Keratinocyte (primary cell): ENCODE measurements at regions not wholly inside any gene's neighbourhood (a gene's known extent, or its start where the extent isn't known, plus 50 kb on each side); places are given as distances from the start of the nearest gene placed in this dataset.

Experiments used
- DNase-seq: peaks from one replicate; pipeline ENCODE4 v3.0.0-alpha.2; 2011; ENCODE audit warnings: low read depth, missing footprints, low spot score
- FAIRE-seq: peaks from 2 replicates; lab custom pipeline; 2011; peaks lifted over from hg19 to GRCh38; lab: Jason Lieb, UNC
- H2AFZ ChIP-seq: 2 replicates; pipeline ENCODE4 v1.6.0; 2012; ENCODE audit warnings: low read length, control low read depth, inconsistent platforms; ENCODE audit not compliant: control insufficient read depth
- H3K27ac ChIP-seq: 2 replicates; pipeline ENCODE4 v1.5.1; 2011; ENCODE audit warnings: low read length; ENCODE audit not compliant: control insufficient read depth, insufficient read depth
- H3K27me3 ChIP-seq: 3 replicates; pipeline ENCODE4 v1.6.0; 2011; ENCODE audit warnings: low read length; ENCODE audit not compliant: control insufficient read depth, insufficient read depth; ENCODE audit errors: extremely low read depth
- H3K36me3 ChIP-seq, 2 experiments: 2 replicates in 1 of 2; 3 replicates in 1 of 2; pipeline ENCODE4 v1.5.1; 2011; ENCODE audit warnings: low read length in 2 of 2, mild to moderate bottlenecking in 1 of 2; ENCODE audit not compliant: control insufficient read depth in 2 of 2, insufficient read depth in 2 of 2; ENCODE audit errors: extremely low read depth in 1 of 2
- H3K4me1 ChIP-seq: 3 replicates; pipeline ENCODE4 v1.5.1; 2011; ENCODE audit warnings: low read length; ENCODE audit not compliant: control insufficient read depth, insufficient read depth; ENCODE audit errors: extremely low read depth
- H3K4me2 ChIP-seq: 3 replicates; pipeline ENCODE4 v1.6.0; 2011; ENCODE audit warnings: low read depth, low read length; ENCODE audit not compliant: control insufficient read depth, insufficient read depth; ENCODE audit errors: extremely low read depth
- H3K4me3 ChIP-seq, 3 experiments: fragments of 200-600 bp in 1 of 3; sonication (generic) in 1 of 3; 2 replicates in 2 of 3; 3 replicates in 1 of 3; pipeline ENCODE4 v1.5.1; 2011 to 2016; ENCODE audit warnings: low read length in 3 of 3, mild to moderate bottlenecking in 3 of 3, control low read depth in 2 of 3, inconsistent platforms in 1 of 3, low read depth in 1 of 3, mixed read lengths in 1 of 3, mixed run types in 1 of 3, moderate library complexity in 1 of 3; ENCODE audit not compliant: control insufficient read depth in 2 of 3, insufficient read depth in 2 of 3; ENCODE audit errors: extremely low read depth in 1 of 3
- H3K79me2 ChIP-seq: 2 replicates; pipeline ENCODE4 v1.6.0; 2012; ENCODE audit warnings: low read length; ENCODE audit not compliant: control insufficient read depth, insufficient read depth
- H3K9ac ChIP-seq: 3 replicates; pipeline ENCODE4 v1.6.0; 2011; ENCODE audit warnings: low read length; ENCODE audit not compliant: control insufficient read depth, insufficient read depth; ENCODE audit errors: extremely low read depth
- H3K9me1 ChIP-seq: 3 replicates; pipeline ENCODE4 v1.6.0; 2011; ENCODE audit warnings: low read length; ENCODE audit not compliant: control insufficient read depth, insufficient read depth; ENCODE audit errors: extremely low read depth
- H3K9me3 ChIP-seq: 2 replicates; pipeline ENCODE4 v1.5.1; 2012; ENCODE audit warnings: low read depth, low read length; ENCODE audit not compliant: control insufficient read depth
- H4K20me1 ChIP-seq: 3 replicates; pipeline ENCODE4 v1.6.0; 2011; ENCODE audit warnings: low read length; ENCODE audit not compliant: control insufficient read depth, insufficient read depth; ENCODE audit errors: extremely low read depth
- EZH2 ChIP-seq: IDR thresholded peaks from one replicate; pipeline ENCODE4 v1.6.1; 2012; ENCODE audit warnings: inconsistent platforms, mild to moderate bottlenecking, low read length, moderate library complexity
- dilution Hi-C: fragments of 300-500 bp; cut with MboI; formaldehyde crosslinking; loops from one replicate; pipeline ENCODE4 v1.7.0; 2020; ENCODE audit warnings: low sequenced_read_pairs; ENCODE audit not compliant: extremely low pct_ligation_motif_present
- TF ChIP-seq, protein P1 (sequence below), 3 experiments: IDR thresholded peaks in 1 of 3; conservative IDR thresholded peaks in 1 of 3; optimal IDR thresholded peaks in 1 of 3; 2 replicates in 2 of 3; 3 replicates in 1 of 3; pipeline versions ENCODE3 to v1.5.1; 2011; ENCODE audit warnings: low read length in 3 of 3, mild to moderate bottlenecking in 3 of 3, moderate library complexity in 2 of 3, control low read depth in 1 of 3, inconsistent platforms in 1 of 3; ENCODE audit not compliant: insufficient read depth in 2 of 3; ENCODE audit errors: extremely low read depth in 1 of 3

DNA sequence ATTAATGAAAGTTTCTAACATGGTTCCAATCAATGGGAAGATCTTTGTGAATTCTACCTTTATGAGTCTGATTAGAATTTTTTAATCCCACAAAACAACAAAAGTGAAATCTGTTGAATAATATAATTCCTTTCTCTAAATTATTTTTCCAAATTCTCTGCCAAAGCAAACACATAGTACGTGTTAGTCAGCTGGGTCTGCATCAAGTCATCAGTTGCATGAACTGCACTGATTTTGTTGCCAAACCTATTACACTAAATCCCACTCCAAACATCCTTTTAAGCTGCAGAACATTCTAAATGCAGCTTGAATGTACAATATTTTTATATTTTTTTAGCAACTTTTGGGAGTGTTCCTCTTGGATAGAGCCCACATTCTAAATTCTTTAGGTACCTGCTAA lies 199.0 kb upstream of the HSF2 start:
- FAIRE-seq (no peak), DNase-seq (no peak)
- Histone ChIP-seq H3K27ac (no peak overlapping the region), H3K9me1 (no peaks in the 10 kb centered on the region), H4K20me1 (no peaks in the 10 kb centered on the region), H2AFZ (no peak overlapping the region), H3K4me3 (no peak overlapping the region), H3K27me3 (no peaks in the 10 kb centered on the region), H3K4me1 (no peaks in the 10 kb centered on the region), H3K79me2 (no peaks in the 10 kb centered on the region), H3K9ac (no peak overlapping the region), H3K9me3 (no peaks in the 10 kb centered on the region), H3K4me2 (no peak overlapping the region), H3K36me3 (no peaks in the 10 kb centered on the region)
- TF ChIP-seq, protein P1, sequence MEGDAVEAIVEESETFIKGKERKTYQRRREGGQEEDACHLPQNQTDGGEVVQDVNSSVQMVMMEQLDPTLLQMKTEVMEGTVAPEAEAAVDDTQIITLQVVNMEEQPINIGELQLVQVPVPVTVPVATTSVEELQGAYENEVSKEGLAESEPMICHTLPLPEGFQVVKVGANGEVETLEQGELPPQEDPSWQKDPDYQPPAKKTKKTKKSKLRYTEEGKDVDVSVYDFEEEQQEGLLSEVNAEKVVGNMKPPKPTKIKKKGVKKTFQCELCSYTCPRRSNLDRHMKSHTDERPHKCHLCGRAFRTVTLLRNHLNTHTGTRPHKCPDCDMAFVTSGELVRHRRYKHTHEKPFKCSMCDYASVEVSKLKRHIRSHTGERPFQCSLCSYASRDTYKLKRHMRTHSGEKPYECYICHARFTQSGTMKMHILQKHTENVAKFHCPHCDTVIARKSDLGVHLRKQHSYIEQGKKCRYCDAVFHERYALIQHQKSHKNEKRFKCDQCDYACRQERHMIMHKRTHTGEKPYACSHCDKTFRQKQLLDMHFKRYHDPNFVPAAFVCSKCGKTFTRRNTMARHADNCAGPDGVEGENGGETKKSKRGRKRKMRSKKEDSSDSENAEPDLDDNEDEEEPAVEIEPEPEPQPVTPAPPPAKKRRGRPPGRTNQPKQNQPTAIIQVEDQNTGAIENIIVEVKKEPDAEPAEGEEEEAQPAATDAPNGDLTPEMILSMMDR (optimal IDR thresholded peaks at IDR 0.05 in 1 of 3, IDR thresholded peaks at IDR 0.05 in 1 of 3, conservative IDR thresholded peaks at IDR 0.05 in 1 of 3; ENCODE audit: extremely low read depth in 1 of 3, insufficient read depth in 2 of 3, low read length in 3 of 3) = no peak
- TF ChIP-seq EZH2 = no peak
- dilution Hi-C loops = no loop called here

DNA sequence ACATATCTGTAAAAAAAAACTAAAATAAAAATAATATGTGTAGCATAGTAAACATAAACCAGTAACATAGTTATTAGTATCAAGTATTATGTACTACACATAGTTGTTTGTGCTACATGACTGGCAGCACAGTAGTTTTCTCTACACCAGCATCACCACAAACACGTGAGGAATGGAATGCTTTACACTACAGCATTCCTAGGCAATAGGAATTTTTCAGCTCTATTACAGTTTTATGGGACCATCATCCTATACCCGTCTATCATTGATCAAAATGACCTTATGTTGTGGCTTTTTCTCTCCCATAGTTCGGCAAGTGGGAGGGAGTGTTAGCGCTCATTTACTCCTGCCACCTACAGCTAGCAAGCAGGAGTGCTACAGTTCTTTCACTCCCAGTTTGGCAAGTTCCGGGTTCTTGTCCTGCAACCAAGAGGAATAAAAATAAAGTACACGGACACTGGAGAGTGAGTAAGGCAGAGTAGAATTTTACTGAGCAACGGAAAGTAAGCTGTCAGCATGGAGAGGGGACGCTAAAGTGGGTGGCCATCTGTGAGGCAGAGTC lies 196.8 kb upstream of the HSF2 start:
- Histone ChIP-seq H3K27ac (no peak overlapping the region), H3K4me3 (no peak overlapping the region), H3K9me1 (no peaks in the 10 kb centered on the region), H3K36me3 (no peaks in the 10 kb centered on the region), H3K4me2 (no peak overlapping the region), H3K79me2 (no peaks in the 10 kb centered on the region), H3K4me1 (no peaks in the 10 kb centered on the region), H4K20me1 (no peaks in the 10 kb centered on the region), H3K9ac (no peak overlapping the region), H3K27me3 (no peaks in the 10 kb centered on the region), H2AFZ (no peak overlapping the region), H3K9me3 (no peaks in the 10 kb centered on the region)
- TF ChIP-seq EZH2 = no peak
- TF ChIP-seq, protein P1 (optimal IDR thresholded peaks at IDR 0.05 in 1 of 3, IDR thresholded peaks at IDR 0.05 in 1 of 3, conservative IDR thresholded peaks at IDR 0.05 in 1 of 3; ENCODE audit: extremely low read depth in 1 of 3, insufficient read depth in 2 of 3, low read length in 3 of 3) = no peak
- no peak for FAIRE-seq
- dilution Hi-C loops = no loop called here
- no peak for DNase-seq
